ENCODE measurements at regions not wholly inside any gene's neighbourhood (a gene's known extent, or its start where the extent isn't known, plus 50 kb on each side); places are given as distances from the start of the nearest gene placed in this dataset.
"Not testable (repeated sequence)": the region's sequence is repeated elsewhere in the genome, so short reads cannot be mapped to it uniquely, and the experiment has no call there.

DNA sequence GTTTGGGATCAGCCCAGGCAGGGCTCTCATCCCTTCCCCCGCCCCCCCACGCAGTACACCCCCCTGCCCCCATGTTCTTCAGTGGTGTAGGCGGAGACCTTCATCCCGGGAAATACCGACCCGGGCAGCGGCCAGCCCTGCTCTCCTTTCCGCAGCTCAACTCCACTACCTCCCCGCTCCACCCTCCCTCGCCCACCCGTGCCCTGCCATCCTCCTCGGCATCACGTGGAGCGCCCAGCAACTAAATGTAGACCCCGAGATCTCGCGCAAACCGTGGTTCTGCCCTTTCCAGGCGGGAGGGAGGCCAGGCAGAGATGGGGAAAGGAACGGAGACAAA, 1932.2 kb upstream of the DEFB115 start (continued):
- TF ChIP-seq, protein P1, sequence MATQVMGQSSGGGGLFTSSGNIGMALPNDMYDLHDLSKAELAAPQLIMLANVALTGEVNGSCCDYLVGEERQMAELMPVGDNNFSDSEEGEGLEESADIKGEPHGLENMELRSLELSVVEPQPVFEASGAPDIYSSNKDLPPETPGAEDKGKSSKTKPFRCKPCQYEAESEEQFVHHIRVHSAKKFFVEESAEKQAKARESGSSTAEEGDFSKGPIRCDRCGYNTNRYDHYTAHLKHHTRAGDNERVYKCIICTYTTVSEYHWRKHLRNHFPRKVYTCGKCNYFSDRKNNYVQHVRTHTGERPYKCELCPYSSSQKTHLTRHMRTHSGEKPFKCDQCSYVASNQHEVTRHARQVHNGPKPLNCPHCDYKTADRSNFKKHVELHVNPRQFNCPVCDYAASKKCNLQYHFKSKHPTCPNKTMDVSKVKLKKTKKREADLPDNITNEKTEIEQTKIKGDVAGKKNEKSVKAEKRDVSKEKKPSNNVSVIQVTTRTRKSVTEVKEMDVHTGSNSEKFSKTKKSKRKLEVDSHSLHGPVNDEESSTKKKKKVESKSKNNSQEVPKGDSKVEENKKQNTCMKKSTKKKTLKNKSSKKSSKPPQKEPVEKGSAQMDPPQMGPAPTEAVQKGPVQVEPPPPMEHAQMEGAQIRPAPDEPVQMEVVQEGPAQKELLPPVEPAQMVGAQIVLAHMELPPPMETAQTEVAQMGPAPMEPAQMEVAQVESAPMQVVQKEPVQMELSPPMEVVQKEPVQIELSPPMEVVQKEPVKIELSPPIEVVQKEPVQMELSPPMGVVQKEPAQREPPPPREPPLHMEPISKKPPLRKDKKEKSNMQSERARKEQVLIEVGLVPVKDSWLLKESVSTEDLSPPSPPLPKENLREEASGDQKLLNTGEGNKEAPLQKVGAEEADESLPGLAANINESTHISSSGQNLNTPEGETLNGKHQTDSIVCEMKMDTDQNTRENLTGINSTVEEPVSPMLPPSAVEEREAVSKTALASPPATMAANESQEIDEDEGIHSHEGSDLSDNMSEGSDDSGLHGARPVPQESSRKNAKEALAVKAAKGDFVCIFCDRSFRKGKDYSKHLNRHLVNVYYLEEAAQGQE (IDR thresholded peaks at IDR 0.05; ENCODE audit: unreplicated experiment) = no peak
- TF ChIP-seq, protein P2, sequence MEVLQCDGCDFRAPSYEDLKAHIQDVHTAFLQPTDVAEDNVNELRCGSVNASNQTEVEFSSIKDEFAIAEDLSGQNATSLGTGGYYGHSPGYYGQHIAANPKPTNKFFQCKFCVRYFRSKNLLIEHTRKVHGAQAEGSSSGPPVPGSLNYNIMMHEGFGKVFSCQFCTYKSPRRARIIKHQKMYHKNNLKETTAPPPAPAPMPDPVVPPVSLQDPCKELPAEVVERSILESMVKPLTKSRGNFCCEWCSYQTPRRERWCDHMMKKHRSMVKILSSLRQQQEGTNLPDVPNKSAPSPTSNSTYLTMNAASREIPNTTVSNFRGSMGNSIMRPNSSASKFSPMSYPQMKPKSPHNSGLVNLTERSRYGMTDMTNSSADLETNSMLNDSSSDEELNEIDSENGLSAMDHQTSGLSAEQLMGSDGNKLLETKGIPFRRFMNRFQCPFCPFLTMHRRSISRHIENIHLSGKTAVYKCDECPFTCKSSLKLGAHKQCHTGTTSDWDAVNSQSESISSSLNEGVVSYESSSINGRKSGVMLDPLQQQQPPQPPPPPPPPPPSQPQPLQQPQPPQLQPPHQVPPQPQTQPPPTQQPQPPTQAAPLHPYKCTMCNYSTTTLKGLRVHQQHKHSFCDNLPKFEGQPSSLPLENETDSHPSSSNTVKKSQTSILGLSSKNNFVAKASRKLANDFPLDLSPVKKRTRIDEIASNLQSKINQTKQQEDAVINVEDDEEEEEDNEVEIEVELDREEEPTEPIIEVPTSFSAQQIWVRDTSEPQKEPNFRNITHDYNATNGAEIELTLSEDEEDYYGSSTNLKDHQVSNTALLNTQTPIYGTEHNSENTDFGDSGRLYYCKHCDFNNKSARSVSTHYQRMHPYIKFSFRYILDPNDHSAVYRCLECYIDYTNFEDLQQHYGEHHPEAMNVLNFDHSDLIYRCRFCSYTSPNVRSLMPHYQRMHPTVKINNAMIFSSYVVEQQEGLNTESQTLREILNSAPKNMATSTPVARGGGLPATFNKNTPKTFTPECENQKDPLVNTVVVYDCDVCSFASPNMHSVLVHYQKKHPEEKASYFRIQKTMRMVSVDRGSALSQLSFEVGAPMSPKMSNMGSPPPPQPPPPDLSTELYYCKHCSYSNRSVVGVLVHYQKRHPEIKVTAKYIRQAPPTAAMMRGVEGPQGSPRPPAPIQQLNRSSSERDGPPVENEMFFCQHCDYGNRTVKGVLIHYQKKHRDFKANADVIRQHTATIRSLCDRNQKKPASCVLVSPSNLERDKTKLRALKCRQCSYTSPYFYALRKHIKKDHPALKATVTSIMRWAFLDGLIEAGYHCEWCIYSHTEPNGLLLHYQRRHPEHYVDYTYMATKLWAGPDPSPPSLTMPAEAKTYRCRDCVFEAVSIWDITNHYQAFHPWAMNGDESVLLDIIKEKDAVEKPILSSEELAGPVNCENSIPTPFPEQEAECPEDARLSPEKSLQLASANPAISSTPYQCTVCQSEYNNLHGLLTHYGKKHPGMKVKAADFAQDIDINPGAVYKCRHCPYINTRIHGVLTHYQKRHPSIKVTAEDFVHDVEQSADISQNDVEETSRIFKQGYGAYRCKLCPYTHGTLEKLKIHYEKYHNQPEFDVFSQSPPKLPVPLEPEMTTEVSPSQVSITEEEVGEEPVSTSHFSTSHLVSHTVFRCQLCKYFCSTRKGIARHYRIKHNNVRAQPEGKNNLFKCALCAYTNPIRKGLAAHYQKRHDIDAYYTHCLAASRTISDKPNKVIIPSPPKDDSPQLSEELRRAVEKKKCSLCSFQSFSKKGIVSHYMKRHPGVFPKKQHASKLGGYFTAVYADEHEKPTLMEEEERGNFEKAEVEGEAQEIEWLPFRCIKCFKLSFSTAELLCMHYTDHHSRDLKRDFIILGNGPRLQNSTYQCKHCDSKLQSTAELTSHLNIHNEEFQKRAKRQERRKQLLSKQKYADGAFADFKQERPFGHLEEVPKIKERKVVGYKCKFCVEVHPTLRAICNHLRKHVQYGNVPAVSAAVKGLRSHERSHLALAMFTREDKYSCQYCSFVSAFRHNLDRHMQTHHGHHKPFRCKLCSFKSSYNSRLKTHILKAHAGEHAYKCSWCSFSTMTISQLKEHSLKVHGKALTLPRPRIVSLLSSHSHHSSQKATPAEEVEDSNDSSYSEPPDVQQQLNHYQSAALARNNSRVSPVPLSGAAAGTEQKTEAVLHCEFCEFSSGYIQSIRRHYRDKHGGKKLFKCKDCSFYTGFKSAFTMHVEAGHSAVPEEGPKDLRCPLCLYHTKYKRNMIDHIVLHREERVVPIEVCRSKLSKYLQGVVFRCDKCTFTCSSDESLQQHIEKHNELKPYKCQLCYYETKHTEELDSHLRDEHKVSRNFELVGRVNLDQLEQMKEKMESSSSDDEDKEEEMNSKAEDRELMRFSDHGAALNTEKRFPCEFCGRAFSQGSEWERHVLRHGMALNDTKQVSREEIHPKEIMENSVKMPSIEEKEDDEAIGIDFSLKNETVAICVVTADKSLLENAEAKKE (CRISPR knock-in tag; IDR thresholded peaks at IDR 0.05) = no peak
- no peak for TF ChIP-seq NANOG (IDR thresholded peaks at IDR 0.05; ENCODE audit: borderline replicate concordance)
- no peak for TF ChIP-seq ZNF114 (CRISPR knock-in tag; IDR thresholded peaks at IDR 0.05)

DNA sequence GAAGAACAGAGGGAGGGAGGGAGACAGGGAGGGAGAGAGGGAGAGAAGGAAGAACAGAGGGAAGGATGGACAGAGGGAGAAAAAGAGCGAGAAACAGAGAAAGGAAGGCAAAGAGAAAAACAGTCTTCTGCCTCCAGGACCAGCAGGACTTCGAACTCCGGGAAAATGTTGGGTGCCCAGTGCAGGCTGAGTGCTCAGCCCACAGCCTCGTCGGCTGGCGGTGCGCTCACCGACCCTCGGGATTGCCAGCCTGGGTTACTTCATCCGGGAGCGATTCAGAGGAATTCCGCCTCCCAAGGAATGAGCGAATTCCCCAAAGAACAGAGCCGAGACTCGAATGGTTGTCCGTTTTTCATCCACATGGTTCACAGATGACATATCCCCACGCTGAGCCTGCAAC, 1931.7 kb upstream of the DEFB115 start:
- not testable (repeated sequence) for H3K27ac Mint-ChIP-seq; H3K36me3 ChIP-seq (ENCODE audit: insufficient read depth); H3K27ac ChIP-seq (ENCODE audit: low read depth); DNase-seq (ENCODE audit: low spot score); H4K20me1 ChIP-seq (replicated peaks; ENCODE audit: insufficient read depth); H3K9me2 ChIP-seq (ENCODE audit: insufficient read depth); H2AFZ ChIP-seq; H3K79me2 ChIP-seq (replicated peaks; ENCODE audit: insufficient read depth); H3K4me1 ChIP-seq (ENCODE audit: insufficient read depth); H3F3A ChIP-seq (replicated peaks; ENCODE audit: low read depth); H3K4me2 ChIP-seq; H3K4me3 Mint-ChIP-seq; ATAC-seq; H3K4me1 Mint-ChIP-seq
- Histone ChIP-seq H3K4me3 (peak overlapping the region; percentile 53), H3K27me3 (ENCODE audit: insufficient read depth) (peaks cover 59% of the 10 kb centered on the region)
- peaks cover 58% of the 10 kb centered on the region for H3K36me3 Mint-ChIP-seq (ENCODE audit: low read depth)
- peaks cover 98% of the 10 kb centered on the region for H3K9me3 Mint-ChIP-seq
- peaks cover 25% of the 10 kb centered on the region for H3K27me3 Mint-ChIP-seq (ENCODE audit: insufficient read depth, low read depth, poor library complexity)
